HepG2 (cell line): ENCODE measurements at regions not wholly inside any gene's neighbourhood (a gene's known extent, or its start where the extent isn't known, plus 50 kb on each side); places are given as distances from the start of the nearest gene placed in this dataset.
A peak's percentile ranks its signal among the peaks of the same experiment; 100 is the strongest.

Experiments used
- ATAC-seq: fragments of 200-7000 bp; cut with Tn5 transposase; 3 replicates; pipeline ENCODE4 v1.9.1; 2020; ENCODE audit warnings: mild to moderate bottlenecking, moderate library complexity
- BruUV-seq: library from RNA; stranded (reverse); fragments of 400-500 nt; replicated peaks from 2 replicates; lab custom pipeline; 2021; lab: Mats Ljungman, UMichigan
- CTCF ChIA-PET: fragments of 300-600 bp; formaldehyde crosslinking; extraction: SDS; loops from one replicate; lab custom pipeline; 2021; ENCODE audit warnings: low total read pairs, inconsistent platforms, low intra/inter-chr PET ratio; lab: Yijun Ruan, JAX
- POLR2A ChIA-PET: fragments of 350-600 bp; sonication (Branson Sonifier 250); formaldehyde crosslinking; loops from one replicate; lab custom pipeline; 2020; ENCODE audit warnings: antibody characterized with exemption, inconsistent platforms; lab: Yijun Ruan, JAX
- DNase-seq: peaks from one replicate; pipeline ENCODE4 v3.0.0-alpha.2; 2015; ENCODE audit warnings: low spot score
- FAIRE-seq: peaks from 3 replicates; lab custom pipeline; 2011; peaks lifted over from hg19 to GRCh38; lab: Jason Lieb, UNC
- H2AFZ ChIP-seq: one replicate; pipeline ENCODE4 v1.6.1; 2011; ENCODE audit warnings: low read length, inconsistent platforms
- H3K27ac ChIP-seq: fragments of 300-600 bp; 3 replicates; pipeline ENCODE4 v1.8.0; 2011; ENCODE audit warnings: mixed run types, mild to moderate bottlenecking, mixed read lengths, low read length, inconsistent platforms; ENCODE audit not compliant: insufficient read depth; ENCODE audit errors: extremely low read length
- H3K27me3 ChIP-seq, 2 experiments: fragments of 200-600 bp in 1 of 2; 2 replicates in 1 of 2; 3 replicates in 1 of 2; pipeline versions ENCODE4 v1.6.0 to v1.8.0; 2011; ENCODE audit warnings: low read length in 2 of 2, mild to moderate bottlenecking in 2 of 2, moderate library complexity in 2 of 2, inconsistent platforms in 1 of 2; ENCODE audit not compliant: insufficient read depth in 2 of 2, control insufficient read depth in 1 of 2
- H3K36me3 ChIP-seq, 2 experiments: fragments of 200-600 bp in 1 of 2; replicated peaks in 1 of 2; 2 replicates in 1 of 2; 3 replicates in 1 of 2; pipeline versions ENCODE4 v1.5.1 to v1.8.0; 2011; ENCODE audit warnings: low read length in 2 of 2, inconsistent platforms in 1 of 2; ENCODE audit not compliant: insufficient read depth in 2 of 2, control insufficient read depth in 1 of 2
- H3K4me1 ChIP-seq: 2 replicates; pipeline ENCODE4 v1.5.1; 2012; ENCODE audit warnings: low read length, inconsistent platforms; ENCODE audit not compliant: insufficient read depth
- H3K4me2 ChIP-seq: 2 replicates; pipeline ENCODE4 v1.6.0; 2011; ENCODE audit warnings: low read depth, low read length, inconsistent platforms
- H3K4me3 ChIP-seq, 3 experiments: fragments of 200-600 bp in 1 of 3; sonication (generic), shearing (Covaris generic) in 1 of 3; replicated peaks in 1 of 3; 2 replicates each; pipeline ENCODE4 v1.5.1; 2011 to 2016; ENCODE audit warnings: low read length in 3 of 3, inconsistent platforms in 2 of 3, low read depth in 2 of 3, mild to moderate bottlenecking in 2 of 3, control low read depth in 1 of 3, mixed read lengths in 1 of 3; ENCODE audit not compliant: insufficient read depth in 1 of 3
- H3K79me2 ChIP-seq: one replicate; pipeline ENCODE4 v1.6.1; 2011; ENCODE audit warnings: low read length, inconsistent platforms; ENCODE audit not compliant: insufficient read depth
- H3K9ac ChIP-seq: 2 replicates; pipeline ENCODE4 v1.6.0; 2011; ENCODE audit warnings: mild to moderate bottlenecking, low read depth, low read length, inconsistent platforms; ENCODE audit not compliant: insufficient read depth
- H3K9me3 ChIP-seq: 2 replicates; pipeline ENCODE4 v1.5.1; 2012; ENCODE audit warnings: mild to moderate bottlenecking, low read length
- H4K20me1 ChIP-seq: 2 replicates; pipeline ENCODE4 v1.6.0; 2011; ENCODE audit warnings: inconsistent platforms, mild to moderate bottlenecking, low read length, moderate library complexity; ENCODE audit not compliant: insufficient read depth
- HCFC1 ChIP-seq: fragments of 150-350 bp; IDR thresholded peaks from 2 replicates; pipeline ENCODE4 v1.6.1; 2014; ENCODE audit warnings: low read depth, low read length
- MAFK ChIP-seq, 2 experiments: IDR thresholded peaks in 1 of 2; conservative IDR thresholded peaks in 1 of 2; 2 replicates each; pipeline ENCODE4 v1.6.1; 2011; ENCODE audit warnings: improper control_type of control experiment in 2 of 2, low read length in 2 of 2
- RBFOX2 ChIP-seq: fragments of 200-400 bp; formaldehyde crosslinking; IDR thresholded peaks from 2 replicates; pipeline ENCODE4 v1.6.1; 2017; ENCODE audit warnings: low read depth, mild to moderate bottlenecking, low read length
- TOPORS ChIP-seq: sonication (generic); formaldehyde crosslinking; IDR thresholded peaks from 2 replicates; pipeline ENCODE4 v1.8.0; 2023; ENCODE audit warnings: mild to moderate bottlenecking, missing genetic modification reagents
- ZSCAN21 ChIP-seq: sonication (generic); formaldehyde crosslinking; IDR thresholded peaks from 2 replicates; pipeline ENCODE4 v1.8.0; 2022; ENCODE audit warnings: mild to moderate bottlenecking, missing genetic modification reagents, moderate library complexity, borderline replicate concordance
- WGBS: methylation state at CpG from one replicate; pipeline ENCODE4 v1.1.6; 2017; ENCODE audit warnings: low lambda C conversion rate; 5-methylcytosine and 5-hydroxymethylcytosine counted together
- in situ Hi-C: cut with HindIII; loops from 2 replicates; pipeline ENCODE4 v1.10.0; 2017; ENCODE audit warnings: low pct_unique_long_range_greater_than_20kb; ENCODE audit not compliant: extremely low pct_ligation_motif_present
- intact Hi-C: fragments of 100-400 bp; cut with micrococcal nuclease; formaldehyde crosslinking; loops from one replicate; pipeline ENCODE4 v1.10.0; 2022; ENCODE audit not compliant: unreplicated experiment
- TF ChIP-seq, protein P1 (sequence below): sonication (generic); formaldehyde crosslinking; IDR thresholded peaks from one replicate; pipeline ENCODE4 v1.5.1; 2020; ENCODE audit warnings: mild to moderate bottlenecking, missing genetic modification reagents; ENCODE audit errors: not compliant biosample characterization

DNA sequence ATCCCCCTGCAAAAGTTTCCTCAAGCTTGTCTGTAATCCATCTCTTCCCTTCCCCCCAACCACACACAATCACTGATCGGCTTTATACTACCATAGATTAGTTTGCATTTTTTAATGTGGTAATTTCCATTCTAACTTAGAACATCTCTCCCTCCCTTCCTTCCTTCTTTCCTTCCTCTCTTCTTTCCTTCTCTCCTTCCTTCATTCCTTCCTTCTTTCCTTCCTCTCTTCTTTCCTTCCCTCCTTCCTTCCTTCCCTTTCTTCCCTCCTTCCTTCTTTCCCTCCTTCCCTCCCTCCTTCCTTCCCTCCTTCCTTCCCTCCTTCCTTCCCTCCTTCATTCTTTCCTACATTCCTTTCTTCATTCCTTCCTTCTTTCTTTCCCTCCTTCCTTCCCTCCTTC, 166.2 kb upstream of the MSX2 start (continued):
- TF ChIP-seq, protein P1, sequence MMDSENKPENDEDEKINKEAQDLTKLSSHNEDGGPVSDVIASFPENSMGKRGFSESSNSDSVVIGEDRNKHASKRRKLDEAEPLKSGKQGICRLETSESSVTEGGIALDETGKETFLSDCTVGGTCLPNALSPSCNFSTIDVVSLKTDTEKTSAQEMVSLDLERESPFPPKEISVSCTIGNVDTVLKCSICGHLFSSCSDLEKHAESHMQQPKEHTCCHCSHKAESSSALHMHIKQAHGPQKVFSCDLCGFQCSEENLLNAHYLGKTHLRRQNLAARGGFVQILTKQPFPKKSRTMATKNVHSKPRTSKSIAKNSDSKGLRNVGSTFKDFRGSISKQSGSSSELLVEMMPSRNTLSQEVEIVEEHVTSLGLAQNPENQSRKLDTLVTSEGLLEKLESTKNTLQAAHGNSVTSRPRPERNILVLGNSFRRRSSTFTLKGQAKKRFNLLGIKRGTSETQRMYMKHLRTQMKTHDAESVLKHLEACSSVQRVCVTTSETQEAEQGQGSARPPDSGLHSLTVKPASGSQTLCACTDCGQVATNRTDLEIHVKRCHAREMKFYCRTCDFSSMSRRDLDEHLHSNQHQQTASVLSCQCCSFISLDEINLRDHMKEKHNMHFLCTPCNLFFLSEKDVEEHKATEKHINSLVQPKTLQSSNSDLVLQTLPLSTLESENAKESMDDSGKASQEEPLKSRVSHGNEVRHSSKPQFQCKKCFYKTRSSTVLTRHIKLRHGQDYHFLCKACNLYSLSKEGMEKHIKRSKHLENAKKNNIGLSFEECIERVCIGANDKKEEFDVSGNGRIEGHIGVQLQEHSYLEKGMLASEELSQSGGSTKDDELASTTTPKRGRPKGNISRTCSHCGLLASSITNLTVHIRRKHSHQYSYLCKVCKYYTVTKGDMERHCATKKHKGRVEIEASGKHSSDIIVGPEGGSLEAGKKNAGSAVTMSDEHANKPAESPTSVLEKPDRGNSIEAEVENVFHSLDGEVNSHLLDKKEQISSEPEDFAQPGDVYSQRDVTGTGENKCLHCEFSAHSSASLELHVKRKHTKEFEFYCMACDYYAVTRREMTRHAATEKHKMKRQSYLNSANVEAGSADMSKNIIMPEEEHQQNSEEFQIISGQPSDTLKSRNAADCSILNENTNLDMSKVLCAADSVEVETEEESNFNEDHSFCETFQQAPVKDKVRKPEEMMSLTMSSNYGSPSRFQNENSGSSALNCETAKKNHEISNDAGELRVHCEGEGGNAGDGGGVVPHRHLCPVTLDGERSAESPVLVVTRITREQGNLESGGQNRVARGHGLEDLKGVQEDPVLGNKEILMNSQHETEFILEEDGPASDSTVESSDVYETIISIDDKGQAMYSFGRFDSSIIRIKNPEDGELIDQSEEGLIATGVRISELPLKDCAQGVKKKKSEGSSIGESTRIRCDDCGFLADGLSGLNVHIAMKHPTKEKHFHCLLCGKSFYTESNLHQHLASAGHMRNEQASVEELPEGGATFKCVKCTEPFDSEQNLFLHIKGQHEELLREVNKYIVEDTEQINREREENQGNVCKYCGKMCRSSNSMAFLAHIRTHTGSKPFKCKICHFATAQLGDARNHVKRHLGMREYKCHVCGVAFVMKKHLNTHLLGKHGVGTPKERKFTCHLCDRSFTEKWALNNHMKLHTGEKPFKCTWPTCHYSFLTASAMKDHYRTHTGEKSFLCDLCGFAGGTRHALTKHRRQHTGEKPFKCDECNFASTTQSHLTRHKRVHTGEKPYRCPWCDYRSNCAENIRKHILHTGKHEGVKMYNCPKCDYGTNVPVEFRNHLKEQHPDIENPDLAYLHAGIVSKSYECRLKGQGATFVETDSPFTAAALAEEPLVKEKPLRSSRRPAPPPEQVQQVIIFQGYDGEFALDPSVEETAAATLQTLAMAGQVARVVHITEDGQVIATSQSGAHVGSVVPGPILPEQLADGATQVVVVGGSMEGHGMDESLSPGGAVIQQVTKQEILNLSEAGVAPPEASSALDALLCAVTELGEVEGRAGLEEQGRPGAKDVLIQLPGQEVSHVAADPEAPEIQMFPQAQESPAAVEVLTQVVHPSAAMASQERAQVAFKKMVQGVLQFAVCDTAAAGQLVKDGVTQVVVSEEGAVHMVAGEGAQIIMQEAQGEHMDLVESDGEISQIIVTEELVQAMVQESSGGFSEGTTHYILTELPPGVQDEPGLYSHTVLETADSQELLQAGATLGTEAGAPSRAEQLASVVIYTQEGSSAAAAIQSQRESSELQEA = no peak

DNA sequence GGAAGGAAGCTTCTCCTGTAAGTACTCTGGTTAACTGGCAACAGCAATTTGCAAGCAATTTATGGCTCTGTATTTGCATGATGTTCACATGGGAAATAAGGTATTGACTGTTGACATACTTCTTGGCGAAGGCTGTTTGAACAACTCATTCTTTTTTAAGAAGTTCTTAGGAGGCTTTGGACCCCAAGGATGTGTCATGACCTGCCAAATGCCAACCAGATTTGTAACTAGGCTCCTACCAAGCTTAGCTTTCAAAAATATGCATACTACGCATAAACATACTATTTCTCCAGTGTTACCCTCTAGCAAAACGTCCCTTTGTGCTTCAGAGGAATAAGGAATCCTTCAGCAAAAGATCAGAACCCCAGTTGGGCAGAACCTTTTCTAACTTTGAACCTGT, 165.2 kb upstream of the MSX2 start:
- no peak for DNase-seq
- no peak for TF ChIP-seq TOPORS (CRISPR knock-in tag)
- no peak for TF ChIP-seq ZSCAN21 (CRISPR knock-in tag)
- TF ChIP-seq RBFOX2 = no peak
- TF ChIP-seq MAFK (conservative IDR thresholded peaks at IDR 0.05 in 1 of 2, IDR thresholded peaks at IDR 0.05 in 1 of 2; ENCODE audit: low read length in 2 of 2) = 0 out of 4 replicates have a peak, but pooled peaks of 1 of the 2 experiments have one; percentile 9
- TF ChIP-seq HCFC1 = no peak
- CTCF ChIA-PET = no interaction called here
- in situ Hi-C loops (no loop called here), intact Hi-C loops (no loop called here)
- no peaks in the 10 kb centered on the region for H3K9me3 ChIP-seq
- WGBS = 34% methylated on average over 3 of the region's 3 CpGs
- no peak for ATAC-seq
- H3K27ac ChIP-seq = no peak overlapping the region
- H3K36me3 ChIP-seq = no peaks in the 10 kb centered on the region
- FAIRE-seq = no peak
- H2AFZ ChIP-seq = no peak overlapping the region
- no peak overlapping the region for H3K9ac ChIP-seq
- H3K4me3 ChIP-seq = no peak overlapping the region
- peaks cover 0 to 9% of the 10 kb centered on the region in 2 experiments; a peak in 1 of 5 replicates for H3K27me3 ChIP-seq
- POLR2A ChIA-PET = no interaction called here
- H4K20me1 ChIP-seq = no peaks in the 10 kb centered on the region
- H3K4me1 ChIP-seq = no peaks in the 10 kb centered on the region
- no peaks in the 10 kb centered on the region for H3K79me2 ChIP-seq
- H3K4me2 ChIP-seq = no peak overlapping the region
- no TSS peak for BruUV-seq
